Amniotic stem cell (primary cell): ENCODE measurements at regions not wholly inside any gene's neighbourhood (a gene's known extent, or its start where the extent isn't known, plus 50 kb on each side); places are given as distances from the start of the nearest gene placed in this dataset.

Source experiments
- DNase-seq: peaks from one replicate; lab custom pipeline; 2025; lab: John Stamatoyannopoulos, UW

- DNase-seq: no peak
These were observed 350.6 kb downstream of the SAMD5 start for GRCh38 chr6:147859071-147859470.

- no peak for DNase-seq
These were observed 353.2 kb downstream of the SAMD5 start for GRCh38 chr6:147861696-147862095.

- DNase-seq: no peak
These were observed 359.1 kb downstream of the SAMD5 start for GRCh38 chr6:147867433-147868226.

- DNase-seq: no peak
These were observed 360.1 kb downstream of the SAMD5 start for GRCh38 chr6:147868427-147869190.

- no peak for DNase-seq
These were observed 360.7 kb downstream of the SAMD5 start for GRCh38 chr6:147869201-147869600.

GRCh38 chr6:147869869-147870268 is 361.4 kb downstream of the SAMD5 start:
- DNase-seq: no peak

GRCh38 chr6:147870506-147871110 is 362.1 kb downstream of the SAMD5 start:
- no peak for DNase-seq

GRCh38 chr6:147872002-147872401 is 363.5 kb downstream of the SAMD5 start:
- DNase-seq: no peak

- no peak for DNase-seq
These were observed 365.3 kb downstream of the SAMD5 start for GRCh38 chr6:147873816-147874215.

GRCh38 chr6:147874322-147874721 is 365.8 kb downstream of the SAMD5 start:
- DNase-seq: no peak

GRCh38 chr6:147879031-147879580 is 370.6 kb downstream of the SAMD5 start:
- no peak for DNase-seq

GRCh38 chr6:147881432-147881831 is 372.9 kb downstream of the SAMD5 start:
- no peak for DNase-seq

- DNase-seq: no peak
These were observed 379.9 kb downstream of the SAMD5 start for GRCh38 chr6:147888374-147888773.

- DNase-seq: no peak
These were observed 383.2 kb downstream of the SAMD5 start for GRCh38 chr6:147891671-147892070.

- no peak for DNase-seq
These were observed 384.0 kb downstream of the SAMD5 start for GRCh38 chr6:147892476-147892875.

- DNase-seq: no peak
These were observed 386.8 kb downstream of the SAMD5 start for GRCh38 chr6:147895272-147895671.

GRCh38 chr6:147900247-147900830 is 391.8 kb downstream of the SAMD5 start:
- no peak for DNase-seq

- DNase-seq: no peak
These were observed 394.8 kb downstream of the SAMD5 start for GRCh38 chr6:147903321-147903720.

GRCh38 chr6:147903931-147904330 is 395.4 kb downstream of the SAMD5 start:
- DNase-seq: no peak

GRCh38 chr6:147904416-147904815 is 395.9 kb downstream of the SAMD5 start:
- no peak for DNase-seq

- DNase-seq: no peak
These were observed 397.2 kb downstream of the SAMD5 start for GRCh38 chr6:147905711-147906110.

- DNase-seq: peak; percentile 24
These were observed 397.9 kb downstream of the SAMD5 start for GRCh38 chr6:147906361-147906760.
